ENCODE measurements at regions not wholly inside any gene's neighbourhood (a gene's known extent, or its start where the extent isn't known, plus 50 kb on each side); places are given as distances from the start of the nearest gene placed in this dataset.
"Not testable (repeated sequence)": the region's sequence is repeated elsewhere in the genome, so short reads cannot be mapped to it uniquely, and the experiment has no call there.

DNA sequence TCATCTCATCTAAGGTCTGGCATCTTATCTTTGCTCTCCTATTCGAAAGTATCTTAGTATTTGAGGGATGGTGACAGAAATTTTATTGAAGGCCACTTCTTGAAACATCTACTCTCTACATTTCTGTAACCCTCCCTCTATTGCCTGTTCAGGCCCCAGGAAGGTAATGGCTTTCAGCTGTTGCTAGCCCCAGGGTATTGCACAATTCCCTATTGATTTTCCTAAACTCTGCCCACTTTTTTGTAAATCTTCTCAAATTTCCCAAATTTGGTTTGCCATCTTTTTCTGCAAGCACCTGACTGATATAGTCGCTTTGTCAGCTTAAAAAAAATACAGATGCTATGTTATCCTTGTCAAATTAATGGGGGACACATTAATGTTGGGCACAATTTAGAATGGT lies 242.1 kb downstream of the RAP2B start:
- ATAC-seq (ENCODE audit: poor library complexity) (no peak), DNase-seq (no peak)
- intact Hi-C loops (cut with DNase I): no loop called here

DNA sequence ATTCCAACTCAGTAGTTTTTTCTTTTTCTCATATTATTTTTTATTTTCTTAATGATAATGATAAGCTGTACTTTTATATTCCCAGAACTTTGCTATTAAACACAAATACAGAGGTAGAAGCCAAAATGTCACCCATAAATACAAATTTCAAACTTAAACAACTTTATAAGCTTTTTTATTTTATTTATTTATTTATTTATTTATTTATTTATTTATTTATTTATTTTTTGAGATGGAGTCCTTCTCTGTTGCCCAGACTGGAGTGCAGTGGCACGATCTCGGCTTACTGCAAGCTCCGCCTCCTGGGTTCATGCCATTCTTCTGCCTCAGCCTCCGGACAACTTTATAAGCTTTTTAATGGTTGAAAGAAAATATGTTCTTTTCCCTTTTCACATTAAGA lies 243.3 kb downstream of the RAP2B start:
- DNase-seq; ATAC-seq (ENCODE audit: poor library complexity); intact Hi-C loops (cut with DNase I): not testable (repeated sequence)

DNA sequence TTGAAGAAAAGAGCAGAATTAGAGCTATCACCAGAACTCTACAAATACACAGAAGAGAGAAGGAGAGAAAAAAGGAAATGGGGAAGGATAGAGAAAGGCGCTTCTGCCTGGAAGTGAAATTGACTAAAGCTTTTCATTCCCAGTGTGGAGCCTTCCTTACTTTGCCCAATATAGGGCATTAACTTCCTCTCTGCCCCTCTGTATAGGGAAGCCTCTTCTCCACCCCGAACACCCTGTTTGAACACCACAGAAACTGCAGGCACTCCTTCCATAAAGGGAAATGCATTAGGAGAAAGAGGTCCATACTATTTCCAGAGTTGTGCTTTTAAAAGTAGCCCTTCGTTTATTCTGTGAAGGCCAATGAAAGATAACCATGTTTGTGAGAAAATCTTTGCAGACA lies 248.5 kb downstream of the RAP2B start:
- ATAC-seq (ENCODE audit: poor library complexity) (no peak), DNase-seq (no peak)
- intact Hi-C loops (cut with DNase I): no loop called here

DNA sequence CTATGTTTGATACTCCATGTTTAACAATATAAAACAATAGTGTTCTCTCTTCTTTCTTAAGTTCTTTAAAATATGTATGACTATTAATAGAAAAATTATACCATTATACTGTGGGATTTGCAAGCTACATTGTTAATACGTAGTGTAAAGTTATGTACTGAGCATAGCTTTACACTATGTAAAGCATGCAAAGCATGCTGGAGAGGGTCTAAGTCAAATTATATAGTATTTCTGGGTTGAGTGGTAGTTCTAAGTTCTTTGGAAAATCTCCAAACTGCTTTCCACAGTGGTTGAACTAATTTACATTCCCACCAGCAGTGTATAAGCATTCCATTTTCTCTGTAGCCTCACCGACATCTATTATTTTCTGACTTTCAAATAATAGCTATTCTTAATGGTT lies 253.0 kb downstream of the RAP2B start:
- ATAC-seq (ENCODE audit: poor library complexity): no peak
- DNase-seq: no peak
- intact Hi-C loops (cut with DNase I): no loop called here

DNA sequence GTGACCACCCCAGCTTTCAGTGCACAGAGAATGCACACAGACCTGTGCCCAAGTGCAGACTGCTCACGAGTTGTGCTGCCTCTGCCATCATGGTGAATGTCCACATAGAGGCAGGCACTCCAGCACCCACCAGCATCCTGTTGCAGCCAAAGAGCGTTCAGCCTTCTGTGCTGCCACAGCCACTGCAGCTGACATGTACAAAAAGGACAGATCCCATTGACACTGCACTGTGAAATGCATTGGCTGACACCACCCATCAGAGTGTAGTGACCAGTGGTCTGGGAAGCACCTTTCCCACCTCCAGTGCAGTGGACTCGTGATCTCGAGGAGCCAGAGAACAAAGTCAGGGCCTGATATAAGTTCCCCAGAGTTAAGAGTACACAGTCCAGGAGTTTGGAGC lies 260.3 kb downstream of the RAP2B start:
- no peak for ATAC-seq (ENCODE audit: poor library complexity)
- intact Hi-C loops (cut with DNase I): no loop called here
- DNase-seq: no peak

DNA sequence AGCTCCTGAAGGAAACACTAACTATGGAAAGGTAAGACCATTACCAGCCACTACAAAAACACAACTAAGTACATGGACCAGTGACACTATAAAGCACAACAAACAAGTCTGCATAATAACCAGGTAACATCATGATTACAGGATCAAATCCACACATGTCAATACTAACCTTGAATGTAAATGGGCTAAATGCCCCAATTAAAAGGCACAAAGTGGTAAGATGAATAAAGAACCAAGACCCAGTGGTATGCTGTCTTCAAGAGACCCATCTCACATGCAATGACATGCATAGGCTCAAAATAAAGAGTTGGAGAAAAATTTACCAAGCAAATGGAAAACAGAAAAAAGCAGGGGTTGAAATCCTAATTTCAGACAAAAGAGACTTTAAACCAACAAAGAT lies 261.8 kb downstream of the RAP2B start:
- intact Hi-C loops (cut with DNase I); ATAC-seq (ENCODE audit: poor library complexity); DNase-seq: not testable (repeated sequence)

DNA sequence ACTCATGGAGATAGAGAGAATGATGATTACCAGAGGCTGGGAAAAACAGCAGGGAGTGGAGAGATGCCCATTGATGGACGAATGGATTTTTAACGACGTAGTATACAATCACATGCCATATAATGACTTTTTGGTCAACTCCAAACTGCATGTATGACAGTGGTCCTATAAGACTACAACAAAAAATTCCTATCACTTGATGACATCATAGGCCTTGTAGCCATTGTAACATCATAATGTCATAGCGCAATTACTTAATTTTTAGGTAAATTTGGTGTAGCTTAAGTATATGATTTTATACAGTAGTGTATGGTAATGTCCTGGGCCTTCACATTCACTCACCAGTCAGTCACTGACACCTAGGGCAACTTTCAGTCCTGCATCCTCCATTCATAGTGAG lies 264.3 kb downstream of the RAP2B start:
- ATAC-seq (ENCODE audit: poor library complexity) (no peak), DNase-seq (no peak)
- intact Hi-C loops (cut with DNase I): no loop called here

DNA sequence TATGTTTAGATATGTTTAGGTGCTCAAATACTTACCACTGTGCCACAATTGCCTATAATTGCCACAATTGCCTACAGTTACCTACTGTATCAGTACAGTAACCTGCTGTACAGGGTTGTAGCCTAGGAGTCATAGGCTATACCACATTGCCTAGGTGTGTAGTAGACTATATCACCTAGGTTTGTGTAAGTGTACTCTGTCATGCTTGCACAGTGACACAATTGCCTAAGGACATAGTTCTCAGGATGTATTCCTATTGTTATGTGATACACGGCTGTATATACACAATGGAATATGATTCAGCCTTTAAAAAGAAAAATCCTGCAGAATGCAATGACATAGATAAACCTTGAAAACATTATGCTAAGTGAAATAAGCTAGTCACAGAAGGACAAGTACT lies 264.8 kb downstream of the RAP2B start:
- intact Hi-C loops (cut with DNase I): no loop called here
- ATAC-seq (ENCODE audit: poor library complexity) (no peak), DNase-seq (no peak)

DNA sequence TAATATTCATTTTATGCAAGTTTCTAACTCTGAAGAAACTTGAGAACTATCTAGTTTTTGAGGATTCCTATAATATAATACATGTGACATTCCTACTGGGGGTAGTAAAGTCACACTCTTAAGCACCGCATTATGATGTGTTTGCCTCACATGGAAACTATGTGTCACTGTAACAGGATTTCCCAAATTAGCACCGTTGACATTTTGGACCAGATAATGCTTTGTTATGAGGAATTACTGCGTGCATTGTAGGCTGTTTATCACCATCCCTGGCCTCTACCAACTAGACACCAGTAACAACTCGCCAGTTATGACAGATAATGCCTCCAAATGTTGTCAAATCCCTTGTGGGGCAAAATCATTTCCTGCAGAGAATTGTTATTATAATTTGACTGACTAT lies 267.8 kb downstream of the RAP2B start:
- DNase-seq (no peak), ATAC-seq (ENCODE audit: poor library complexity) (no peak)
- intact Hi-C loops (cut with DNase I): no loop called here

DNA sequence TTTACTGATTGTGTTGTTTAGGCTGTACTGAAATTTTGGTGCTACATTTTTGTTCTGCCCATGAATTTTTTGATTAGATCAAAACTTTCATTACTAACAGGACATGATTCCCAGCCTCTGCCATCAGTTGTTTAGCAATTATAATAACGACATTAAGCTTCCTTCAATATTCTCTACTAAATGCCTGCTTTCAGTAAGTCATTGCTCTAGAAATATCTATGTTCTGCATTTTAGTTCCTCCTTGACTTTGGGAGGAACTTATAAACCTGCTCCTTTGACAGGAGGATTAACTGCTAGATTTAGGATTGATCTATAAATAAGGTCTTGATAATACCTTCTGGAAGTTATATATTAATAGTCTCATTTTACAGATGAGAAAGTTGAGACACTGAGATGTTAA lies 269.1 kb downstream of the RAP2B start:
- ATAC-seq (ENCODE audit: poor library complexity) (no peak), DNase-seq (no peak)
- intact Hi-C loops (cut with DNase I): no loop called here

DNA sequence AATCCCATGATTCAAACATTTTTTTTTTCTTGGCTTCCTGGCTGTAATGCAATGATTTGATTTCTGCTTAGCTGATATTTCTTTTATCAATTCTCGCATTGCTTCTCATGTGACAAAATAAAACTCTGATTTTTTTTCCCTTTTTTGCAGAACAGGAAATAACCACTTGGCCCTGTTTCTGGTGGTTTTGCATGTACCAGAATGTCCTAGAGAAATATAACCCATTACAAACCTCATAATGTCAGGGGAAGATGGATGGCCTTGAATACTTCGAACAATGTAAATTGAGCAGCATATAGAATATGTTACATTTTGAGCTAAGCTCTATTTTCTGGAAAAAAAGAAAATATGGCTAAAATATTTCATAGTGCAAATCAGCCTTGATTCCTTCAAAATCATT lies 275.6 kb downstream of the RAP2B start:
- intact Hi-C loops (cut with DNase I): no loop called here
- ATAC-seq (ENCODE audit: poor library complexity) (no peak), DNase-seq (no peak)

DNA sequence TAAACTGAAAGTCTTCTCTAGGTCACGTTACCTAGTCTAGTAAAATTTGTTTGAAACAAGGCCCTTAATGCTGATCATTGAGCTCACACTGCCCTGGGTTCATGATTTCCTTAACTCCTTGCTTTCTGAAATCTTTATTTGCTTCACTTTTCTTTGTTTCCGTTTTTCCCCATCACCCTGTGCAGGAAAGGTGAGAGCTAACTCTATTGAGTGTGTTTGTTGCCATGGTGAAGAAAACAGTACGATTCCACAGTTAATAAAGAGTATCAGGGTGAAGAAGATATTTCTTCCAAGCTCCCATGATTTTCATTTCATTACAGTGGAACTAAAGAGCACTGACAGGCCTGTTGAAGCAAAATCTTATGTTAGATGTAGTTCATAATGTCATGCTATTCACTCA lies 276.2 kb downstream of the RAP2B start:
- no peak for DNase-seq
- intact Hi-C loops (cut with DNase I): no loop called here
- no peak for ATAC-seq (ENCODE audit: poor library complexity)

DNA sequence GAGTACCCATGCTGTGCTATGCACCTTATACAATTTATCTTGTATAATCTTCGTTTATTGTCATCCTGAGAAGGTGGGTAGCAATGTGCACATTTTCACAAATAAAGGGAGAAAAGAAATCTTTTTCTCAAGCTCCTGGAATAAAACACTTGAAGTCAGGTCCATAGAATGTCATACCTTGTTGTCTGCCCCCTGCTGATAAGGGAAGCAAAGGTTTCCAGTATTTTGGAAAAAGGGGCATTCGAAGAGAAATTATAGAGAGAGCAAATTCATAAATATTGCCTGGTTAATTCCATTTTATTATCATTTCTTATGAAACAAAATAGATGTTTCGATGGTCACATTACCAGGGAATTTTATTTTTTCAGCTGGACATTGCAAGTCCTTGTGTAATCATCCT lies 277.8 kb downstream of the RAP2B start:
- ATAC-seq (ENCODE audit: poor library complexity): no peak
- intact Hi-C loops (cut with DNase I): no loop called here
- no peak for DNase-seq

DNA sequence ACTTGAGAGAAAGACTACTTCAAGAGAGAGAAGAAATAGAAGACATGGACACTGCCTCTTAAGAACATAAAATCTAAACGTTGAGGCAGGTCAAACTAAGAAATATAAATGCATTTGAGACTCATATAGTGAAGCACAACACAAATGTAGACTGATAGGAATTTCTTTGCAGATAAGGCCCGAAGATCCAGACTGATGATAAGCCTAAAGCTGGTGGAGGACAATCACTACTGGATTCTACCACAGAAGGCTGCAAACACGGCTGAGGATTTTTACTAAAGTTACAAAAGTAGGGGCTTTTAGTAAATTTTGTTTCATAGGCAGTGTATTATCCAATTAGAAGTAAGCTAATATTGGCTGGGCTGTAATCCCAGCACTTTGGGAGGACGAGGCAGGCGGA lies 278.3 kb downstream of the RAP2B start:
- DNase-seq: no peak
- ATAC-seq (ENCODE audit: poor library complexity): no peak
- intact Hi-C loops (cut with DNase I): no loop called here

DNA sequence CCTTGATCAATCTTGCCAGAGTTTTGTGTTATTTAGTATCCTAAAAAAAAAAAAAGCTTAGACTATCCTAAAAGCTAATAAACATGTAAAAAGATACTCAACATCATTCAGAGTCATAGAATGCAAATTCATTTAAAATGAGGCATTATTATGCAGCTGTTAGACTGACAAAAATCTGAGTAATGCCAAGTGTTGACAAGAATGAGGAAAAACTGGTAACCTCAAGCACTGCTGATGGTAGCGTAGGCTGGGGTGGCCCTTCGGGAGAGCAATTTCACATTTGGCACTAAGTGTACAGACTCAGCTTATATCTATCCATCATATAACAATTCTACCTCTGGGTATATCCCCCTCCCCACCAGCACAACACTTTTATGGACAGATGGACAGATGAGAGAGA lies 280.4 kb downstream of the RAP2B start:
- DNase-seq (no peak), ATAC-seq (ENCODE audit: poor library complexity) (no peak)
- intact Hi-C loops (cut with DNase I): no loop called here

DNA sequence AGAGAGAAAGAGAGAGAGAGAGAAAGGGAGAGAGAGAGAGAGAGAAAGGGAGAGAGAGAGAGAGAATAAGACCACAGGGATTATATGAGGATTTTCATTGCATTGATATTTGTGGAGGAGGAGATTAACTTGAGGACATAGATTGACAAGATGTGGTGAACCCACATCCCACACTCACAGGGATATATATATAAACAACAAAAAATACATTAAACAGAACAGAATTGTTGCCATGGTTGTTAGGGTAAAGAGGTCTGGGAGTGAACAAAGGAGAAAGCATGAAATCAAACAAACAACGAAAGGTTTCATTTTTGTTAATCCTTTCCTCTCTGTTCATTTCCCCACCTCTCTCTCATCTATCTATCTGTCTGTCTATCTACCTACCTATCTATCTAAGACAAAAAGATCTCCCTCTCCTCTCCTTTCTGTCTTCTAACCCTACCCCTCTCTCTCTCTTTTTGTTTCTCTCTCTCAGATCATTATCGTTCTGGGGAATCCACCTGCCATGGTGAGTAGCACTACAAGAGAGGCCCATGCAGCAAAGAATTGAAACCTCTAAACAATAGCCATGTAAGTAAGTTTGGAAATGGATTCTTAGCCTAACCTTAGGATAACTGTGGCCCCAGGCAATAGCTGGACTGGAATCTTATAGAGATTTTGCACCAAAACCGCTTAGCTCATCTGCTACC lies 280.9 kb downstream of the RAP2B start:
- DNase-seq: no peak
- intact Hi-C loops (cut with DNase I): no loop called here
- ATAC-seq (ENCODE audit: poor library complexity): no peak

DNA sequence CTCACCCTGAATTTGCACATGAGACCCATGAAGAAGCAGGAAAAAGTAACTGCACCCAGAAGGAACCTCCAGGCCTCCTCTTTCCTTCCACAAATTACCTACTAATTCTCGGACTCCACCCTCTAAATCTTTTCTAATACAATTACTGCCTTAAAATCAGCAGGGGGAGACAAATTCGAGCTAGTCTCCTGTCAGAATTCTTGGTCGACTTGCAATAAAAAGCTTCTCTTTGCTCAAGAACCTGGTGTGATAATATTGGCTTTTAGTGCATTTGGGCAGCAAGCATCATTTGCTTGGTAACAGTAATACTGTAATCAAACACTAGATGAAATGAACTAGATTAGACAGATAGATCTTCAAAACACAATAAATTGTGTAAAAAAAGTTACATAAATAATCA lies 281.9 kb downstream of the RAP2B start:
- DNase-seq: no peak
- no peak for ATAC-seq (ENCODE audit: poor library complexity)
- intact Hi-C loops (cut with DNase I): no loop called here

DNA sequence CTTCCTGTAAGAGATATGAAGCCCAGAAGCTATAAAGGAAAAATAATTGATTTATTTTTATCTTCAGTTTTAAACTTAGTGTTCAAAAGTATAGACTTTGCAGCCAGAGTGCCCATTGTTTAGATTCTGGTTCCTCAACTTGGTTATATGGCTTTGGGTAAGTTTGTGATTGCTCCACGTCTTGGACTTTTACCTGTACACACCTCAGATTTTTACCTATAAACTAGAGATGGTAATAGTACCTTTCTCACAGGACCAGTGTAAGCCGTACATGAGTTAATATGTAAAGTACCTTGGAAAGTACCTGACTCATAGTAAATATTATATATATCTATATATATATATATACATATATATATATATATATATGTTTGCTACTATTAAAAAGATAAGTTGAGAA lies 283.8 kb downstream of the RAP2B start:
- DNase-seq (no peak), ATAC-seq (ENCODE audit: poor library complexity) (no peak)
- intact Hi-C loops (cut with DNase I): no loop called here

DNA sequence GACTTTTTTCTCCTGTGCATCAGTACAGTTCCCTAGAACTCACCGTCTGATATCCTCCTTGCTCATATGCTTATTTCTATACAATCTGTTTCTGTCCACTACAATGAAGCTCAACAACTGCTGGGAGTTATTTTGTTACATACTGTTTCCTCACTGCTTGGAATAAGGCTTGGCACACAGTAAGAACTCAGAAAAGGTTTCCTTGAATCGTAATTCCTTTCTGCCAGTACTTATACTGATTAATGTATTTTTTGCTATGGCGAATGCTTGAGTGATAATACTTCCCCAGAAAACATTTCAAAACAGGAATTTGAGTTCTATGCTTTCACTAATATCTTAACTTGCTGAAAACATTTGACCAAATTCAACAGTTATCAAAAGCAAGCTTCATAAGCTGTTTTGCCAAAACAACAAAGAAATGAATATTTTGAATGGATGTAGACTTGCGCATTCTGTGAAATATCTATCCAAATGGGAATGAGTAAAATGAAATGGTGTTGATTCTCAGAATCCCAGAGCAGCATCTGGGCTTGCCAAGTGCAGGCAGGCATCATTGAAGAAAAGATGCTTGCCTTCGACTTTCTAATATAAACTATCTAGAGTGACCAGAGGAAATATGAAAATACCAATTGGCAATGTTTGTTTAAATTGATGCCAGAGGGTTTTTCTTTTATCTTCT lies 286.3 kb downstream of the RAP2B start:
- intact Hi-C loops (cut with DNase I): no loop called here
- DNase-seq: no peak
- no peak for ATAC-seq (ENCODE audit: poor library complexity)

DNA sequence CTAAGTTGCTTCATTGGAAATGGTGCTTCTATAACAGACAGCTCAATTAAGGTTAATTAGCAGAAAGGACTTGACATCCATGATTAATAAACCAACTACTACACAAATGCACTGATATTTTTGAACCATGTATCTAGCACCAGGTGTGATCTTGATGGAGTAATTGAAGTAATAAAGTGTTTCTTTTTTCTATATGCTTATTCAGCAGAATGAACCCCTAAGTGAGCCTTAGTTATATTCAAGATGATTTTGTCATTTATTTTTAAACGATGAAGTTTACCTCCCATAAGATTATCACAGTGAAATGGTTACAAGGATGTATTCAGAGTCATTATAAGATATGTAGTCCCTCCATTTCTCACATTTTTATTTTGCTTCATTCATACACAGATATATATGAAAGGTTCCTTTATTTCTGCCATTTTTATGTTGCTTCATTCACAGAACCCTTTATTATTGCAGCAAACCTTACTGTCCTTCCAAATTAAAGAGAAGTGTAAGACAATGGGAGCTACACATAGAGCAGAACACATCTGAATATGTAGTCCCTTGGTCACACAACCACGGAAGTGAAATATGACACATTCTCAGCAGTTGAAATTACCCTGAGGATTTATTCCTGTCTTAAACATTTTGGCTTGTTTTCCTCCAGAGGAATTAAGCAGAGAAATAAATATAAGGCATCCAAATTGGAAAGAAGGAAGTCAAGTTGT lies 295.0 kb downstream of the RAP2B start:
- intact Hi-C loops (cut with DNase I): no loop called here
- ATAC-seq (ENCODE audit: poor library complexity): no peak
- DNase-seq: no peak
